HUDEP-2 (cell line): ENCODE measurements at regions not wholly inside any gene's neighbourhood (a gene's known extent, or its start where the extent isn't known, plus 50 kb on each side); places are given as distances from the start of the nearest gene placed in this dataset.

Experiments used
- DNase-seq, 76 experiments: peaks; one replicate each; lab custom pipeline; 2025; ENCODE audit not compliant: unreplicated experiment in 76 of 76; lab: John Stamatoyannopoulos, UW

DNA sequence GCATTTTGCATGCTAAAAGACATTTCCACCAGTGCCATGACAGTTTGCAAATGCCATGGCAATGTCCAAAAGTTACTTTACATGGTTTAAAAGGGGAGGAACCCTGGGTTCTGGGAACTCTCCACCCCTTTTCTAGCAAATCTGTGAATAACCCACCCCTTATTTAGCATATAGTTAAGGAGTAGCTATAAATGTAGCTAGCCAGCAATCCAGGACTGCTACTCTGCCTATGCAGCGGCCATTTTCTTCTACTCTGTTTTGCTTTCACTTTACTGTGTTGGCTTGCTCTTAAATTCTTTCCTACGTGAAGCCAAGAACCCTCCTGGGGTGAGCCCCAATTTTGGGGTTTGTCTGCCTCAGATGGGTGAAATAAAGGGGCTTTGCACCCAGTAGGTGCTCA lies 141.0 kb downstream of the PTPN11 start:
- no peak for DNase-seq

DNA sequence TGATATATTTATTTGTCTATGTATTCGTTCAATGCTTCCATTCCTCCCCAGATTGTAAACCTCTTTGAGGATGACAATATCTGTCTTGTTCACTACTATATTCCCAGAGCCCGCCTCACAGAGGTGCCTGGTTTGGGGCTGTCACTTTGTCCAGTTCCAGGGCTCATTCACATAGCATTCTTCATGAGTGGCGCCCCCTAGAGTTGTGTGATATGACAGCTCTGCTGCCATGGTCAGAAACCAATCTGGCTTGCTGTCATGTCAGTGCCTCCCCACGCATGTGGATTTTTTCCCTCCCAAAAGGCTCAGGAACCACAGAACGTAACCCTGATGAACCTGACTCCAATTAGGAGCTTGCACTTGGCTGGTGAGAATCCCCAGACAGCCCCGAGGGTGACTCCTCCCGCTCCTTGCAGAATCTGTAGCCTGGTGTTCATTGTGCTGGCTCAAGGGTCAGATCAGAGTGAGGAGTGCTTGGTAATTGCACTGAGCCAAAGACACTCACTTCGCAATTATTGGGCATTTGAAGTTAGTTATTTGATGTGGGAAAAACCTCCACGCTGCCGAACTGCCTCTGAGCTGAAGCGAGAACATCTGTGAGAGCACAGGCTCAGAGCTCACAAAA lies 145.5 kb downstream of the PTPN11 start:
- no peak for DNase-seq

GRCh38 chr12:112568641-112569040 lies 149.9 kb downstream of the PTPN11 start:
- DNase-seq, result no peak

GRCh38 chr12:112570096-112570495 lies 151.3 kb downstream of the PTPN11 start:
- DNase-seq, result no peak

DNA sequence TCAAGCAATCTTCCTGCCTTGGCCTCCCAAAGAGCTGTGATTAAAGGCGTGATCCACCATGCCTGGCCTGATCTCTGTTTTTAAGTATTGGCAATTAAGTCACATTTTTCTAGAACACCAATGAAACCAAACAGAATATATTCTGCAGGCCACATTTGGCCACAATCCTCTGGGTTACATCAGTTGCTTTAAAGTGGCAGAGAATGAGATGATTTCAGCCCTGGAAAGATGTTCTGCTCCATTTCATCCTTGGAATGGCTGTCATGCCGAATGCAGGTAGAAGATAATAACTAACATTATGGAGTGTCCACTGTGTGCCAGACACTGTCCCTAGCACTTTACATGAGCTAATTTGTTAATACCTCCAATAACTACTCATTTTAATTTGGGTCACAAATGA lies 154.4 kb downstream of the PTPN11 start:
- no peak for DNase-seq

DNA sequence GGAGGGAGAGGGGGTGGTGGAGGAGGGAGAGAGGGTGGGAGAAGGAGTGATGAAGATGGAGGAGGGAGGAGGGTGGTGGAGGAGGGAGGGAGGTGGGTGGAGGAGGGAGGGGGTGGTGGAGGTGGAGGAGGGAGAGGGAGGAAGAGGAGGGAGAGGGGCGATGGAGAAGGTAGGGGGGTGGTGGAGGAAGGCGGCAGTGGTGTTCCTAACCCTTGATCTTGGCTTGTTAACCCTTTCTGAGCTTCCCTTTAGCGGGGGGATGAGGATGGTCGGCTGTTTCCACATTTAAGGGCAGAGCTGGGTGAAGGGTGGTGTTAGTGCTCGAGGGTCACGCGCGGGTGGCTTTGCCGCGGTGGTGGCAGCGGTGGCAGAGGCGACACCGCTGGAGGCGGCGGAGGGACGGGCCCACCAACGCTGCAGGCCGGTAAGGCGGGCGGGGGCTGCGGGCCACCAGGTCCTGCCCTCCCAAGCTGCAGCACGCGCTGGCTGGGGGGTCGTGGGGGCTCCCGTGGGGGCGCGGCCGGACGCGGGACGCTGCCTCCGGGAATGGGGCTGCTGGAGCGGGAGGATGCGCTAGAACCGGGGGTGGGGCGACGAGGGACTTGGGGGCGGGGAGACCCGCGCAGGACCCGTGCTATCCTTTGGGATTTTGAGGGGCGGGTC lies 156.3 kb downstream of the PTPN11 start:
- DNase-seq, result no peak

GRCh38 chr12:112575559-112576067 lies 156.9 kb downstream of the PTPN11 start:
- DNase-seq, result no peak

GRCh38 chr12:112577473-112578329 lies 159.0 kb downstream of the PTPN11 start:
- no peak for DNase-seq

GRCh38 chr12:112584266-112584722 lies 165.5 kb downstream of the PTPN11 start:
- peak in 1 of 76 experiments; percentile 3 for DNase-seq

GRCh38 chr12:112586148-112586783 lies 167.5 kb downstream of the PTPN11 start:
- no peak for DNase-seq

- DNase-seq, result no peak
Observed at GRCh38 chr12:112589275-112589674, 170.5 kb downstream of the PTPN11 start.

- no peak for DNase-seq
Observed at GRCh38 chr12:112590281-112590680, 171.5 kb downstream of the PTPN11 start.

- no peak for DNase-seq
Observed at GRCh38 chr12:112591488-112591887, 172.7 kb downstream of the PTPN11 start.

- DNase-seq, result no peak
Observed at GRCh38 chr12:112595410-112595809, 176.7 kb downstream of the PTPN11 start.

- DNase-seq, result no peak
Observed at GRCh38 chr12:112597986-112598385, 179.2 kb downstream of the PTPN11 start.

- DNase-seq, result no peak
Observed at GRCh38 chr12:112598626-112599025, 179.9 kb downstream of the PTPN11 start.

- no peak for DNase-seq
Observed at GRCh38 chr12:112599871-112600270, 181.1 kb downstream of the PTPN11 start.

- DNase-seq, result no peak
Observed at GRCh38 chr12:112602150-112602549, 183.4 kb downstream of the PTPN11 start.

GRCh38 chr12:112606611-112607365 lies 184.8 kb upstream of the RPH3A start:
- DNase-seq, result no peak

DNA sequence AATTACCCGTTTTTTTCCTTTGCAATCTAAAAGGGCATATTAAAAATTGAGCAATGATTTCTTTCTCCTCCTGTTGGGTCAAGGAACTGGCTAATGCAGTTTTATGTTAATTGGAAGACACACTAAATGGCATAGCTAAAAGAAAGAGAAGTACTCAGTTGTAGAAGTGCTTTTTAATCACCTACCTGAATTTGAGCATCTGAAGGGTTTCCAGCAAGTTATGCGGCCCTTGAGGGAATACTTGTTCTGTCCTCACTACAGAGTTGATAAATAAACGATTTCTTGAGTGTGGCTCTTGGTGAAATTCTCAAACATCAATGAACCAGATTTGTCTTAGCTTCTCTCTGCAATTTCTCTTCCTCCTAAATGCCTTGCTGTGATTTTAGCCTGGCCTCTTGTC lies 184.1 kb upstream of the RPH3A start:
- DNase-seq, result no peak
